ENCODE measurements at regions not wholly inside any gene's neighbourhood (a gene's known extent, or its start where the extent isn't known, plus 50 kb on each side); places are given as distances from the start of the nearest gene placed in this dataset.

DNA sequence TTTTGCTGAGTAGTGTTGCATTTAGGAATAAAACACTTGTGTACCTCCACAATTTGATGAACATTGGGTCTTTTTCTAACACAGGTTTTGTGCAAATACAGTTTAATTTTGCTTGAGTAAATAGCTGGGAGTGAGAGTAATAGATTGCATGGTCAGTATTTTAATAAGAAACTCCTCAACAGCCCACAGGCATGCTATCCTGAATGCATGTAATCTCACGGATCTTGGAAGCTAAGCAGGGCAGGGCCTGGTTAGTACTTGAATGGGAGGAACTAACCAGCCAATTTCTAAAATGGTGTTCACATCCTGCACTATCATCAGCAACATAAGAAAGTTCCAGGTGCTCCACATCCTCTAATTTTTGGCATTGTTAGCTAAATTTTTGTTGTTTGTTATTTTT, 685.4 kb upstream of the MBL2 start:
- TF ChIP-seq, protein P1, sequence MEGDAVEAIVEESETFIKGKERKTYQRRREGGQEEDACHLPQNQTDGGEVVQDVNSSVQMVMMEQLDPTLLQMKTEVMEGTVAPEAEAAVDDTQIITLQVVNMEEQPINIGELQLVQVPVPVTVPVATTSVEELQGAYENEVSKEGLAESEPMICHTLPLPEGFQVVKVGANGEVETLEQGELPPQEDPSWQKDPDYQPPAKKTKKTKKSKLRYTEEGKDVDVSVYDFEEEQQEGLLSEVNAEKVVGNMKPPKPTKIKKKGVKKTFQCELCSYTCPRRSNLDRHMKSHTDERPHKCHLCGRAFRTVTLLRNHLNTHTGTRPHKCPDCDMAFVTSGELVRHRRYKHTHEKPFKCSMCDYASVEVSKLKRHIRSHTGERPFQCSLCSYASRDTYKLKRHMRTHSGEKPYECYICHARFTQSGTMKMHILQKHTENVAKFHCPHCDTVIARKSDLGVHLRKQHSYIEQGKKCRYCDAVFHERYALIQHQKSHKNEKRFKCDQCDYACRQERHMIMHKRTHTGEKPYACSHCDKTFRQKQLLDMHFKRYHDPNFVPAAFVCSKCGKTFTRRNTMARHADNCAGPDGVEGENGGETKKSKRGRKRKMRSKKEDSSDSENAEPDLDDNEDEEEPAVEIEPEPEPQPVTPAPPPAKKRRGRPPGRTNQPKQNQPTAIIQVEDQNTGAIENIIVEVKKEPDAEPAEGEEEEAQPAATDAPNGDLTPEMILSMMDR (IDR thresholded peaks at IDR 0.05; ENCODE audit: low read length) = no peak
- TF ChIP-seq EZH2 (IDR thresholded peaks at IDR 0.05; ENCODE audit: borderline replicate concordance, low read length) = no peak
- no peak overlapping the region for H2AFZ ChIP-seq (ENCODE audit: low read length)
- no peak overlapping the region for H3K27ac ChIP-seq (ENCODE audit: low read depth, low read length, poor library complexity, severe bottlenecking)
- H3K9me2 ChIP-seq (ENCODE audit: low read depth, low read length) = no peaks in the 10 kb centered on the region
- no peaks in the 10 kb centered on the region for H3K9me3 ChIP-seq (ENCODE audit: low read length)
- H4K20me1 ChIP-seq (ENCODE audit: insufficient read depth, low read length) = no peaks in the 10 kb centered on the region
- H3K79me2 ChIP-seq (ENCODE audit: insufficient read depth, low read length) = no peaks in the 10 kb centered on the region
- no peak overlapping the region for H3K4me2 ChIP-seq (ENCODE audit: low read length)
- H3K4me1 ChIP-seq (ENCODE audit: insufficient read depth, low read length, severe bottlenecking) = no peaks in the 10 kb centered on the region
- no peak overlapping the region for H3K4me3 ChIP-seq (ENCODE audit: low read depth, low read length, poor library complexity, severe bottlenecking)
- H3F3A ChIP-seq (ENCODE audit: insufficient read depth, low read length) = no peaks in the 10 kb centered on the region
- H3K36me3 ChIP-seq (ENCODE audit: insufficient read depth, low read length) = no peaks in the 10 kb centered on the region
- no peaks in the 10 kb centered on the region for H3K27me3 ChIP-seq (ENCODE audit: insufficient read depth, low read length)
- no peak overlapping the region for H3K9ac ChIP-seq (ENCODE audit: low read length)

DNA sequence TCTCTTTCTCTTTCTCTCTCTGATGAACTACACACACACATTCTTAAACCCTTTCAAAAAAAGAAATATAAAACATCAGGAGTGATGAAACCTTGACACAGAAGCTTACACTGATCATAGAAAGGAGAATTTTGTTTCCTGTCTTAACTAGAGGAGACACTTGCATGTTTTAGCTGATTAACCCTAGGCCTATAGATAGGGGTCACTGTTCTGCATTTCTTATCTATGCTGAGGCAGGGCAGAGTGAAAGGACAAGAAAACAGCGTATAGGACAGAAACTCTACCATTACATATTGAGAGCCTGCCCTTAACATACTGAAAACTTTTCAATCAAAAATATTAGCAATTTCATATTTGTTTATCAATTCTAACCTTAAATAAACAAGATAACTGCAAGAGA, 680.6 kb upstream of the MBL2 start:
- Histone ChIP-seq H3K27me3 (ENCODE audit: insufficient read depth, low read length) (no peaks in the 10 kb centered on the region), H4K20me1 (ENCODE audit: insufficient read depth, low read length) (no peaks in the 10 kb centered on the region), H3K9ac (ENCODE audit: low read length) (no peak overlapping the region), H3K79me2 (ENCODE audit: insufficient read depth, low read length) (no peaks in the 10 kb centered on the region), H3K4me2 (ENCODE audit: low read length) (no peak overlapping the region), H3K27ac (ENCODE audit: low read depth, low read length, poor library complexity, severe bottlenecking) (no peak overlapping the region), H2AFZ (ENCODE audit: low read length) (no peak overlapping the region), H3F3A (ENCODE audit: insufficient read depth, low read length) (no peaks in the 10 kb centered on the region), H3K9me3 (ENCODE audit: low read length) (no peaks in the 10 kb centered on the region), H3K36me3 (ENCODE audit: insufficient read depth, low read length) (no peaks in the 10 kb centered on the region), H3K9me2 (ENCODE audit: low read depth, low read length) (no peaks in the 10 kb centered on the region), H3K4me1 (ENCODE audit: insufficient read depth, low read length, severe bottlenecking) (no peaks in the 10 kb centered on the region), H3K4me3 (ENCODE audit: low read depth, low read length, poor library complexity, severe bottlenecking) (no peak overlapping the region)
- no peak for TF ChIP-seq EZH2 (IDR thresholded peaks at IDR 0.05; ENCODE audit: borderline replicate concordance, low read length)
- TF ChIP-seq, protein P1 (IDR thresholded peaks at IDR 0.05; ENCODE audit: low read length) = peak; percentile 12; the same call in 1 of the 2 replicates

DNA sequence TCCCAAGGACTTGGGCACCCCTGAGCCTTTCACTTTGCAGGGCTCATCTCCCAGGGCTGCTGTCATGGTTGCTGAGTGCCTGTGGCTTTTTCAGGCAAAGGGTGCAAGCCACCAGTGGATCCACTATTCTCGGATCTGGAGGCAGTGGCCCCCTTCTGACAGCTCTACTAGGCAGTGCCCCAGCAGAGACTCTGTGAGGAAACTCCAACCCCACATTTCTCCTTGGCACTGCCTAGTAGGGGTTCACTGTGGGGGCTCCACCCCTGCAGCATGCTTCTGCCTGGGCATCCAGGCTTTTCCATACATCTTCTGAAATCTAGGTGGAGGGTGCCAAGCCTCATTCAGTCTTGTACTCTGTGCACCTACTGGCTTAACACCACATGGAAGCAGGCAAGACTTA, 675.0 kb upstream of the MBL2 start:
- H3K79me2 ChIP-seq (ENCODE audit: insufficient read depth, low read length) = no peaks in the 10 kb centered on the region
- no peak for TF ChIP-seq EZH2 (IDR thresholded peaks at IDR 0.05; ENCODE audit: borderline replicate concordance, low read length)
- TF ChIP-seq, protein P1 (IDR thresholded peaks at IDR 0.05; ENCODE audit: low read length) = no peak
- no peaks in the 10 kb centered on the region for H3K9me3 ChIP-seq (ENCODE audit: low read length)

More for the DNA sequence above, 675.0 kb upstream of the MBL2 start:
- no peaks in the 10 kb centered on the region for H3F3A ChIP-seq (ENCODE audit: insufficient read depth, low read length)
- no peaks in the 10 kb centered on the region for H3K9me2 ChIP-seq (ENCODE audit: low read depth, low read length)
- no peaks in the 10 kb centered on the region for H3K27me3 ChIP-seq (ENCODE audit: insufficient read depth, low read length)
- H3K4me2 ChIP-seq (ENCODE audit: low read length) = no peak overlapping the region
- no peak overlapping the region for H3K9ac ChIP-seq (ENCODE audit: low read length)
- H4K20me1 ChIP-seq (ENCODE audit: insufficient read depth, low read length) = no peaks in the 10 kb centered on the region
- no peak overlapping the region for H3K27ac ChIP-seq (ENCODE audit: low read depth, low read length, poor library complexity, severe bottlenecking)
- H3K36me3 ChIP-seq (ENCODE audit: insufficient read depth, low read length) = no peaks in the 10 kb centered on the region
- no peak overlapping the region for H3K4me3 ChIP-seq (ENCODE audit: low read depth, low read length, poor library complexity, severe bottlenecking)
- no peaks in the 10 kb centered on the region for H3K4me1 ChIP-seq (ENCODE audit: insufficient read depth, low read length, severe bottlenecking)
- no peak overlapping the region for H2AFZ ChIP-seq (ENCODE audit: low read length)

Measured in OCI-LY1 (cell line).